Activated CD8-positive, alpha-beta T cell treated with anti-CD3 and anti-CD28 coated beads, Interleukin-2, amount 10 ng/mL, durations not matched to agents 7 days and 5 days (primary cell): ENCODE measurements at regions not wholly inside any gene's neighbourhood (a gene's known extent, or its start where the extent isn't known, plus 50 kb on each side); places are given as distances from the start of the nearest gene placed in this dataset.

Experiments
- ATAC-seq: fragments of 150-1000 bp; cut with Tn5 transposase; one replicate; pipeline ENCODE4 v1.10.0; 2021; ENCODE audit warnings: moderate library complexity
- CTCF ChIA-PET: fragments of 350-600 bp; sonication (Branson Sonifier 250); formaldehyde crosslinking; loops from one replicate; lab custom pipeline; 2021; ENCODE audit warnings: antibody characterized with exemption; lab: Charles Lee
- POLR2A ChIA-PET: fragments of 350-600 bp; sonication (Branson Sonifier 250); formaldehyde crosslinking; loops from one replicate; lab custom pipeline; 2021; ENCODE audit warnings: antibody characterized with exemption; lab: Charles Lee
- DNase-seq: peaks from one replicate; pipeline ENCODE4 v3.0.0-alpha.2; 2020
- H3K27ac Mint-ChIP-seq: one replicate; pipeline ENCODE4 v1.8.0; 2021; ENCODE audit warnings: mild to moderate bottlenecking, mixed read lengths
- H3K27me3 Mint-ChIP-seq: one replicate; pipeline ENCODE4 v1.8.0; 2021; ENCODE audit warnings: low read depth, mixed read lengths
- H3K36me3 Mint-ChIP-seq: one replicate; pipeline ENCODE4 v1.8.0; 2021; ENCODE audit warnings: low read depth, mixed read lengths
- H3K4me1 Mint-ChIP-seq: one replicate; pipeline ENCODE4 v1.8.0; 2021; ENCODE audit warnings: low read depth, mixed read lengths
- H3K4me3 Mint-ChIP-seq: one replicate; pipeline ENCODE4 v1.8.0; 2021; ENCODE audit warnings: mild to moderate bottlenecking, mixed read lengths
- H3K9me3 Mint-ChIP-seq: one replicate; pipeline ENCODE4 v1.8.0; 2022; ENCODE audit warnings: mixed read lengths; ENCODE audit not compliant: insufficient read depth

GRCh38 chr6:156451088-156451487, 326.1 kb upstream of the ARID1B start:
- ChIA-PET POLR2A (interaction anchor here (0.6 kb wide), 1 partner anchor 999 kb away, joined by 3 read pairs; no protein-coding TSS in a partner anchor), CTCF (no interaction called here)
- H3K27ac Mint-ChIP-seq: no peak overlapping the region
- no peaks in the 10 kb centered on the region for H3K9me3 Mint-ChIP-seq
- H3K4me1 Mint-ChIP-seq: no peaks in the 10 kb centered on the region
- no peak for ATAC-seq
- H3K27me3 Mint-ChIP-seq: no peaks in the 10 kb centered on the region
- H3K36me3 Mint-ChIP-seq: no peaks in the 10 kb centered on the region
- H3K4me3 Mint-ChIP-seq: no peak overlapping the region
- DNase-seq: no peak

DNA sequence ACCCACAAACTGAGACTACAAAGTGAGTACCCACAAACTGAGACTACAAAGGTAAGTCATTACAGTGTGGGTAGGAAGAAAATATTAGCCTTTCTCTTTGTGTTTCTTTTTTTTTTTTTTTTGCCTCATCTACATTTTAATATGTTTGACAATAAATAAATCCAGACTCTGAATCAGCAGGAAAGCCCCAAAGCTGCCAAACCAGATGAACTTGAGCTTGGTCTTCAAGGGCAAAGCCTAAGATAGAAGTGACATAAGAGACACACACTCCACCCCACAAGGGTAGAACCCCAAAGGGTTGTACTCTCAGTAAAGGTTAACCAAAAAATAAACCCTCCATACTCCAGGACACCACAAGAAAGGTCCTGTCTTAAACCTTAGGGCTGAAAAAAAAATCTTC, 326.8 kb upstream of the ARID1B start:
- ATAC-seq: no peak
- CTCF ChIA-PET: no interaction called here

GRCh38 chr6:156449569-156449968, 327.6 kb upstream of the ARID1B start:
- Mint-ChIP-seq H3K27ac (no peak overlapping the region), H3K27me3 (peaks cover under 1% of the 10 kb centered on the region), H3K4me1 (no peaks in the 10 kb centered on the region), H3K4me3 (no peak overlapping the region), H3K36me3 (no peaks in the 10 kb centered on the region), H3K9me3 (no peaks in the 10 kb centered on the region)
- CTCF ChIA-PET: no interaction called here
- ATAC-seq (no peak), DNase-seq (no peak)
- POLR2A ChIA-PET: no interaction called here

More for the DNA sequence above, 326.8 kb upstream of the ARID1B start:
- no peak for DNase-seq
- Mint-ChIP-seq H3K36me3 (no peaks in the 10 kb centered on the region), H3K4me3 (no peak overlapping the region), H3K27ac (no peak overlapping the region), H3K4me1 (no peaks in the 10 kb centered on the region), H3K27me3 (no peaks in the 10 kb centered on the region), H3K9me3 (no peaks in the 10 kb centered on the region)
- POLR2A ChIA-PET: no interaction called here

DNA sequence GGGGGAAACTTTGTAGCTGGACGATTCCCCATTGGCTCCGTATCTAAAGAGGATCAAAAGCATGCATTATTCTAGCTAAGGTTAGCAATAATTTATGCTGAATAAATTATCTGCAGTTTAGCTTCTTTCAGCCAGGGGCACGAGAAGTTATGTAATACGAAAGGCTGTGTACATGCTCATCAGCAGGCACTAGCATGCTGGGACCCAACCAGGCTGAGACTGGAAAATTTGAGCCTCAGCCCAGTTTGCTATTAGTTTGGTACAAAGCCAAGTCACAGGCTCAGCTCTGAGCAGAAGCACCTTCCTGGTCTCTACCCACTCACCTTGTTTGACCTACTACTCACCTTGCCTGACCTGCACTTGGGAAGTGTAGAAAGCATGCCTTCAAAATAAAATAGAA, 328.1 kb upstream of the ARID1B start:
- H3K36me3 Mint-ChIP-seq: no peaks in the 10 kb centered on the region
- H3K27me3 Mint-ChIP-seq: peaks cover 4% of the 10 kb centered on the region
- ATAC-seq: no peak
- H3K4me3 Mint-ChIP-seq: no peak overlapping the region
- H3K27ac Mint-ChIP-seq: no peak overlapping the region
- no peaks in the 10 kb centered on the region for H3K9me3 Mint-ChIP-seq
- DNase-seq: no peak
- POLR2A ChIA-PET: no interaction called here
- CTCF ChIA-PET: interaction anchor here (0.6 kb wide), 1 partner anchor 14 kb away, joined by 3 read pairs; no protein-coding TSS in a partner anchor
- no peaks in the 10 kb centered on the region for H3K4me1 Mint-ChIP-seq

DNA sequence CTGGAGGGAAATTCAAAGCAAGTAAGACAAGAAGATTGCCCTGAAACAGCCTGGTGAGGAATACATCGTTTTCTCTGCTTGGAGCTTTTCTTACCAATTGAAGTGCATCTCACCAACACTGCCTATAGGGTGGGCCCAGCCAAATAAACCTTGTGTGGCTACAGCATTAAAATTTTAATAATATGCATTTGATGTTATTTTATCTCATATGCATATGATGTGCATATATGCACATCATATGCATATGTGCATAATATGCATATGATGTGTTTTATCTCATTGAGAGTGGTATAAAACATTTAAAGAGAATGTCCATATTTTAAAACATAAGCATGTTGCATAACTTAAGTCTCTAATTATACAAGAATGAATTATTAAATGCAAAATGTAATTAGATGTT, 328.6 kb upstream of the ARID1B start:
- Mint-ChIP-seq H3K4me1 (no peaks in the 10 kb centered on the region), H3K9me3 (no peaks in the 10 kb centered on the region), H3K36me3 (no peaks in the 10 kb centered on the region), H3K4me3 (no peak overlapping the region), H3K27ac (no peak overlapping the region), H3K27me3 (peaks cover 8% of the 10 kb centered on the region)
- POLR2A ChIA-PET: no interaction called here
- ATAC-seq (no peak), DNase-seq (no peak)
- CTCF ChIA-PET: interaction anchor here (0.6 kb wide), 1 partner anchor 14 kb away, joined by 3 read pairs; no protein-coding TSS in a partner anchor

DNA sequence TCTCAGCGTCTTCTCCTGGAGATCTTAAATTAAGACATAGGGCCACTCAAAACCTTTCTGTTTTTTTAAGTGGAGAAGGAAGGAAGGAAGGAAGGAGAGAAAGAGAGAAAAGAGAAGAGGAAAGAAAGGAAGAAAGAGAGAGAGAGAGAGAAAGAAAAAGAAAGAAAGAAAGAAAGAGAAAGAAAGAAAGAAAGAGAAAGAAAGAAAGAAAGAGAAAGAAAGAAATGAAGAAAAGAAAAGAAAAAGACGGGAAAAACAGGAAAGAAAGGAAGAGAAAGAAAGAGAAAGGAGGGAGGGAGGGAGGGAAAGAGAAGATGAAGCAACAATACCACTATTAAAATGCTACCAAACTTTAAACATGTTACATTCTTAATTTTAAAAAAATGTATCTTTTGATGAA, 336.5 kb upstream of the ARID1B start:
- Mint-ChIP-seq H3K4me3 (no peak overlapping the region), H3K27me3 (peaks cover 13% of the 10 kb centered on the region), H3K9me3 (no peaks in the 10 kb centered on the region), H3K27ac (no peak overlapping the region), H3K36me3 (no peaks in the 10 kb centered on the region), H3K4me1 (peaks cover 2% of the 10 kb centered on the region)
- no peak for ATAC-seq
- ChIA-PET CTCF (no interaction called here), POLR2A (no interaction called here)
- DNase-seq: no peak

DNA sequence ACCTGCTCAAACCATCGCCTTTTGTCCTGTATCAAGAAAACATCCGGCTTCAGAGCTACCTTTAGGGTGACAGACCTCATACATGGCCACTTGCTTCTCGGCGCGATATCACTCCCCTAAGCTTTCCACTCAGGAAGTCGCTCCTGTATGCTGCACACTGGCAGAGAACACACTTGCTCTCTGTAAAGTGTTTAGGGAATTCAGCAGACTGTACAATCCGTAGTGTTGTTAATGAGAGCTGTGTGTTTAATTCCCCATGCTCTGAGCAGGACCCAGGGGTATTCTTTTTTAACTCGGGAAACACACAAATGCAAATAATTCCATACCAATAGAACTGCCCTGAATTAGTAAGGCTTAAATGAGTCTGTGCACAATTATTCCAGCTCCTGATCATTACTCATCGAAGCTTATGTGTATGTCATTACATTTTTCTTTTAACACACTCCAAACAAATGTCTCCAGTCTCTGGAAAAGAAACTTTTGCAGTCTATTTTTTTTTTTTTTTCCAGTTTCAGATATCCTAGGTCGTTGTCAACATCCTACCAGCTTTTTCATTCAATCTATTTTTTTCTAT, 338.7 kb upstream of the ARID1B start:
- CTCF ChIA-PET: no interaction called here

GRCh38 chr6:156437121-156437879, 339.9 kb upstream of the ARID1B start:
- H3K4me3 Mint-ChIP-seq: no peak overlapping the region
- peaks cover 2% of the 10 kb centered on the region for H3K4me1 Mint-ChIP-seq
- ChIA-PET POLR2A (interaction anchor here (0.6 kb wide), 1 partner anchor 306 kb away, joined by 3 read pairs; no protein-coding TSS in a partner anchor), CTCF (no interaction called here)
- DNase-seq (no peak), ATAC-seq (no peak)
- no peak overlapping the region for H3K27ac Mint-ChIP-seq
- no peaks in the 10 kb centered on the region for H3K36me3 Mint-ChIP-seq
- H3K27me3 Mint-ChIP-seq: peaks cover 5% of the 10 kb centered on the region
- H3K9me3 Mint-ChIP-seq: no peaks in the 10 kb centered on the region

More for the DNA sequence above, 338.7 kb upstream of the ARID1B start:
- Mint-ChIP-seq H3K4me1 (peaks cover 2% of the 10 kb centered on the region), H3K9me3 (no peaks in the 10 kb centered on the region), H3K4me3 (no peak overlapping the region), H3K27ac (no peak overlapping the region), H3K36me3 (no peaks in the 10 kb centered on the region), H3K27me3 (peaks cover 5% of the 10 kb centered on the region)
- POLR2A ChIA-PET: no interaction called here
- ATAC-seq: no peak
- no peak for DNase-seq

DNA sequence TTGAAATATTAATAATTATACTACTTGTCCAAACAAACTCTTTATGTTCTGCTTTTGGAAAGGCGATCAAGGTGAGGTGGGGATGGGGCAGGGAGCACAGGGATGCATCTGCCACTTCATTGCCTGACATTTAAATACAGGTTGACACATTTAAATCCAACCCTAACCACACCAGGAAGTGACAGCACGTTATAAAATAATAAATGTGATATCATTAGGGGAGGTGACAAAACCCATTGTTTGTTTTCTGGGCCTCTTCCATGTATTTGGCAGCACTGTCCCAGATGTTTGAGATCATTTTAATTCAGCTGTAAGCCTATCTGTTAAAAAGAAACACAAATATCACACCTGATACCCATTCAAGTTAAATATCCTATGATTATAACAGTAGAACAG, 342.4 kb upstream of the ARID1B start:
- H3K4me3 Mint-ChIP-seq: no peak overlapping the region
- no peak for ATAC-seq
- ChIA-PET CTCF (no interaction called here), POLR2A (no interaction called here)
- no peaks in the 10 kb centered on the region for H3K36me3 Mint-ChIP-seq
- H3K9me3 Mint-ChIP-seq: no peaks in the 10 kb centered on the region
- DNase-seq: no peak
- H3K27me3 Mint-ChIP-seq: peaks cover 5% of the 10 kb centered on the region
- no peak overlapping the region for H3K27ac Mint-ChIP-seq
- H3K4me1 Mint-ChIP-seq: peaks cover 2% of the 10 kb centered on the region

GRCh38 chr6:156434049-156434794, 343.0 kb upstream of the ARID1B start:
- H3K4me3 Mint-ChIP-seq: no peak overlapping the region
- ATAC-seq: no peak
- POLR2A ChIA-PET: no interaction called here
- peaks cover 2% of the 10 kb centered on the region for H3K4me1 Mint-ChIP-seq
- DNase-seq: no peak
- CTCF ChIA-PET: no interaction called here
- H3K36me3 Mint-ChIP-seq: no peaks in the 10 kb centered on the region
- H3K9me3 Mint-ChIP-seq: no peaks in the 10 kb centered on the region
- peaks cover 8% of the 10 kb centered on the region for H3K27me3 Mint-ChIP-seq
- no peak overlapping the region for H3K27ac Mint-ChIP-seq

DNA sequence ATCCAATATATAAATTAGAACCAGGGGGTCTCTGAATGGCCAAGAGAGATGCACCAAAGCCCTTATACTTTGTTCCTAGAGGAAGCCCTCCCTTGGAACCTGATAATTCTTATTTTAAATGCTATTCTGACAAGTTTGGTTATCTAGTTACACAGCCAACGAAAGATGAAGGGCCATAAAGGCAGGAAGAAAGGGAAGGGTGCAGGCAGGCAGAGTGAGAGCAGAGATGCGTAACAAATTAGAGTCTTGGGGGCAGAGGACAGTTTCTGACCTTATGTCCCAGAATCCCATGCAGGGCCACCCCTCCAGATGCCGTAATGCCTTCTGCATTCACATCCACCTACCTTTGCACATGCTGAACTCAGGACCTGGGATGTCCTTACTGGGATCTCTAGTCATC, 344.6 kb upstream of the ARID1B start:
- no peaks in the 10 kb centered on the region for H3K9me3 Mint-ChIP-seq
- no peaks in the 10 kb centered on the region for H3K36me3 Mint-ChIP-seq
- DNase-seq (no peak), ATAC-seq (no peak)
- H3K4me3 Mint-ChIP-seq: no peak overlapping the region
- peaks cover 8% of the 10 kb centered on the region for H3K27me3 Mint-ChIP-seq
- ChIA-PET CTCF (no interaction called here), POLR2A (no interaction called here)
- no peaks in the 10 kb centered on the region for H3K4me1 Mint-ChIP-seq
- no peak overlapping the region for H3K27ac Mint-ChIP-seq

- POLR2A ChIA-PET: no interaction called here
- ATAC-seq (no peak), DNase-seq (no peak)
- Mint-ChIP-seq H3K27ac (no peak overlapping the region), H3K9me3 (no peaks in the 10 kb centered on the region), H3K4me3 (no peak overlapping the region), H3K4me1 (peaks cover 3% of the 10 kb centered on the region), H3K27me3 (peaks cover 15% of the 10 kb centered on the region), H3K36me3 (no peaks in the 10 kb centered on the region)
- CTCF ChIA-PET: no interaction called here
Observed at GRCh38 chr6:156430386-156430785, 346.8 kb upstream of the ARID1B start.
